ENCODE measurements at regions not wholly inside any gene's neighbourhood (a gene's known extent, or its start where the extent isn't known, plus 50 kb on each side); places are given as distances from the start of the nearest gene placed in this dataset.

DNA sequence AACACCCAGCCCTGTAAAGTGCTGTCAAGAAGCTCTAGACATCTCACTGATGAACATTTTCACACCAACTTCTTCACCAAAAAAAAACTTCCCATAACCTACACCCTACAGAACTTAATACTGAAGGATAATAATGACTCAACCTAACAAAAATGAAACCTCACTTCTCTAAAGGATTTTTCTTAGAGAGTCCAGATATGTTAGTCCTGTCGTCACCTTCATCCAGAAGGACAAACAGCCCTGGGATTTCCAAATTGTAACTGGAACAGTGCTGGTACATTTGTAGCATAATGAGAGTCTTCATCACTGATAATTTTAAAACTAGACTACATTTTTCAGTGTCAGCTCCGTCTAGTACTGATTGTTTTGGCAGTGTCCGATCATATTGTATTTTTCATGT lies 528.6 kb upstream of the CELF2 start (continued):
- TF ChIP-seq, protein P1, sequence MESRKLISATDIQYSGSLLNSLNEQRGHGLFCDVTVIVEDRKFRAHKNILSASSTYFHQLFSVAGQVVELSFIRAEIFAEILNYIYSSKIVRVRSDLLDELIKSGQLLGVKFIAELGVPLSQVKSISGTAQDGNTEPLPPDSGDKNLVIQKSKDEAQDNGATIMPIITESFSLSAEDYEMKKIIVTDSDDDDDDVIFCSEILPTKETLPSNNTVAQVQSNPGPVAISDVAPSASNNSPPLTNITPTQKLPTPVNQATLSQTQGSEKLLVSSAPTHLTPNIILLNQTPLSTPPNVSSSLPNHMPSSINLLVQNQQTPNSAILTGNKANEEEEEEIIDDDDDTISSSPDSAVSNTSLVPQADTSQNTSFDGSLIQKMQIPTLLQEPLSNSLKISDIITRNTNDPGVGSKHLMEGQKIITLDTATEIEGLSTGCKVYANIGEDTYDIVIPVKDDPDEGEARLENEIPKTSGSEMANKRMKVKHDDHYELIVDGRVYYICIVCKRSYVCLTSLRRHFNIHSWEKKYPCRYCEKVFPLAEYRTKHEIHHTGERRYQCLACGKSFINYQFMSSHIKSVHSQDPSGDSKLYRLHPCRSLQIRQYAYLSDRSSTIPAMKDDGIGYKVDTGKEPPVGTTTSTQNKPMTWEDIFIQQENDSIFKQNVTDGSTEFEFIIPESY (IDR thresholded peaks at IDR 0.05), result no peak
- TF ChIP-seq NR2F2 (IDR thresholded peaks at IDR 0.05) (no peak), HNF4A (conservative IDR thresholded peaks at IDR 0.05) (no peak)

DNA sequence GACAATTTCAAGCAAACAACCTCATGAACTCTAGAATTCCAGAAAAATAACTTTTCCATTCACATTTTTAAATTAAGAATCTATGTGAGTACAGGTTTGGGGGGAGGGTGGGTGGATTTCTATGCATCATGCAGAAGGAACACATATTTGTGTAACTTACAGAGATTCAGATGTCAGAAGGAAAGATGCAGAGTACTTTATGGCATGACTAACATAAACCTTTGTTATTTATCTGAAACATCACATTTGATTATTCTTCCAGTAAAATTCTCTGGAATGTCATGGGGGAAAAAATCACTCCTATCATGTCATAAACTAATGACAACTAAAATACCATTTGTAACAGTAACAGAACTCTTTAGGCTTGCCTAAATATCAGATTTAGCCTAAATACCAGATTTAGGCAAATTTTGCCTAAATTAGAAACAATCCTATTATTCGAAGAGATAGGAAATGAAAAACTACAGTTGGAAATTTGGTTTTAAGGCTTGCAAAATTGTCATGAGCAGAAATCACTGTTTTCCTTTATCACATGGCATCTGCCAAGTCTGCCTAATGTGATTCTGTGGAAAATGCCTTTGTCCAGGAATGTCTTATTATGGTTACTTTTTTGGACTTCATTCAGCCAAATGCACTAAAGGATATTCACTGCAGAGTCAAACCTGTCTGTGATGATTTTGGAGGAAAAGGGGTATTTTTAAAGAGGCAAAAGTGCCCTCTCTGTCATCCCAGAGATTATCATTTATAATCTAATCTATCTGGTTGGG lies 527.7 kb upstream of the CELF2 start:
- Histone ChIP-seq H3K9ac (ENCODE audit: low read depth in 1 of 2, low read length in 2 of 2) (no peak overlapping the region), H3K4me3 (ENCODE audit: low read depth in 1 of 3, low read length in 3 of 3) (no peak overlapping the region), H3K4me1 (ENCODE audit: control insufficient read depth in 4 of 4, insufficient read depth in 4 of 4, low read length in 3 of 4) (no peaks in the 10 kb centered on the region), H3K9me3 (ENCODE audit: control insufficient read depth in 4 of 4, low read length in 3 of 4) (no peaks in the 10 kb centered on the region), H3K27ac (ENCODE audit: low read depth in 1 of 2, low read length in 2 of 2) (no peak overlapping the region), H3K27me3 (ENCODE audit: control insufficient read depth in 4 of 4, insufficient read depth in 4 of 4, low read length in 3 of 4) (no peaks in the 10 kb centered on the region), H3K36me3 (ENCODE audit: control insufficient read depth in 4 of 4, insufficient read depth in 3 of 4, low read depth in 1 of 4, low read length in 3 of 4) (no peaks in the 10 kb centered on the region)
- TF ChIP-seq, protein P2, sequence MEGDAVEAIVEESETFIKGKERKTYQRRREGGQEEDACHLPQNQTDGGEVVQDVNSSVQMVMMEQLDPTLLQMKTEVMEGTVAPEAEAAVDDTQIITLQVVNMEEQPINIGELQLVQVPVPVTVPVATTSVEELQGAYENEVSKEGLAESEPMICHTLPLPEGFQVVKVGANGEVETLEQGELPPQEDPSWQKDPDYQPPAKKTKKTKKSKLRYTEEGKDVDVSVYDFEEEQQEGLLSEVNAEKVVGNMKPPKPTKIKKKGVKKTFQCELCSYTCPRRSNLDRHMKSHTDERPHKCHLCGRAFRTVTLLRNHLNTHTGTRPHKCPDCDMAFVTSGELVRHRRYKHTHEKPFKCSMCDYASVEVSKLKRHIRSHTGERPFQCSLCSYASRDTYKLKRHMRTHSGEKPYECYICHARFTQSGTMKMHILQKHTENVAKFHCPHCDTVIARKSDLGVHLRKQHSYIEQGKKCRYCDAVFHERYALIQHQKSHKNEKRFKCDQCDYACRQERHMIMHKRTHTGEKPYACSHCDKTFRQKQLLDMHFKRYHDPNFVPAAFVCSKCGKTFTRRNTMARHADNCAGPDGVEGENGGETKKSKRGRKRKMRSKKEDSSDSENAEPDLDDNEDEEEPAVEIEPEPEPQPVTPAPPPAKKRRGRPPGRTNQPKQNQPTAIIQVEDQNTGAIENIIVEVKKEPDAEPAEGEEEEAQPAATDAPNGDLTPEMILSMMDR (IDR thresholded peaks at IDR 0.05; ENCODE audit: low read depth, low read length, missing input control), result no peak
- TF ChIP-seq RXRA (IDR thresholded peaks at IDR 0.05), result no peak
- TF ChIP-seq HNF4A (conservative IDR thresholded peaks at IDR 0.05), result no peak
- no peak for TF ChIP-seq TAF1 (conservative IDR thresholded peaks at IDR 0.05)
- TF ChIP-seq, protein P3, sequence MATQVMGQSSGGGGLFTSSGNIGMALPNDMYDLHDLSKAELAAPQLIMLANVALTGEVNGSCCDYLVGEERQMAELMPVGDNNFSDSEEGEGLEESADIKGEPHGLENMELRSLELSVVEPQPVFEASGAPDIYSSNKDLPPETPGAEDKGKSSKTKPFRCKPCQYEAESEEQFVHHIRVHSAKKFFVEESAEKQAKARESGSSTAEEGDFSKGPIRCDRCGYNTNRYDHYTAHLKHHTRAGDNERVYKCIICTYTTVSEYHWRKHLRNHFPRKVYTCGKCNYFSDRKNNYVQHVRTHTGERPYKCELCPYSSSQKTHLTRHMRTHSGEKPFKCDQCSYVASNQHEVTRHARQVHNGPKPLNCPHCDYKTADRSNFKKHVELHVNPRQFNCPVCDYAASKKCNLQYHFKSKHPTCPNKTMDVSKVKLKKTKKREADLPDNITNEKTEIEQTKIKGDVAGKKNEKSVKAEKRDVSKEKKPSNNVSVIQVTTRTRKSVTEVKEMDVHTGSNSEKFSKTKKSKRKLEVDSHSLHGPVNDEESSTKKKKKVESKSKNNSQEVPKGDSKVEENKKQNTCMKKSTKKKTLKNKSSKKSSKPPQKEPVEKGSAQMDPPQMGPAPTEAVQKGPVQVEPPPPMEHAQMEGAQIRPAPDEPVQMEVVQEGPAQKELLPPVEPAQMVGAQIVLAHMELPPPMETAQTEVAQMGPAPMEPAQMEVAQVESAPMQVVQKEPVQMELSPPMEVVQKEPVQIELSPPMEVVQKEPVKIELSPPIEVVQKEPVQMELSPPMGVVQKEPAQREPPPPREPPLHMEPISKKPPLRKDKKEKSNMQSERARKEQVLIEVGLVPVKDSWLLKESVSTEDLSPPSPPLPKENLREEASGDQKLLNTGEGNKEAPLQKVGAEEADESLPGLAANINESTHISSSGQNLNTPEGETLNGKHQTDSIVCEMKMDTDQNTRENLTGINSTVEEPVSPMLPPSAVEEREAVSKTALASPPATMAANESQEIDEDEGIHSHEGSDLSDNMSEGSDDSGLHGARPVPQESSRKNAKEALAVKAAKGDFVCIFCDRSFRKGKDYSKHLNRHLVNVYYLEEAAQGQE (IDR thresholded peaks at IDR 0.05), result no peak
- no peak for TF ChIP-seq SP1 (IDR thresholded peaks at IDR 0.05)
- no peak for TF ChIP-seq EGR1 (IDR thresholded peaks at IDR 0.05; ENCODE audit: low read depth in 2 of 2)
- TF ChIP-seq RAD21 (IDR thresholded peaks at IDR 0.05), result no peak
- TF ChIP-seq NR2F2 (IDR thresholded peaks at IDR 0.05), result no peak
- TF ChIP-seq HNF4G (IDR thresholded peaks at IDR 0.05), result no peak
- no peak for TF ChIP-seq YY1 (IDR thresholded peaks at IDR 0.05)
- TF ChIP-seq FOXA1 (IDR thresholded peaks at IDR 0.05), result no peak
- TF ChIP-seq, protein P1 (IDR thresholded peaks at IDR 0.05), result no peak
- TF ChIP-seq JUND (IDR thresholded peaks at IDR 0.05), result no peak
- TF ChIP-seq, protein P4, sequence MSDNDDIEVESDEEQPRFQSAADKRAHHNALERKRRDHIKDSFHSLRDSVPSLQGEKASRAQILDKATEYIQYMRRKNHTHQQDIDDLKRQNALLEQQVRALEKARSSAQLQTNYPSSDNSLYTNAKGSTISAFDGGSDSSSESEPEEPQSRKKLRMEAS (IDR thresholded peaks at IDR 0.05), result no peak
- TF ChIP-seq, protein P5, sequence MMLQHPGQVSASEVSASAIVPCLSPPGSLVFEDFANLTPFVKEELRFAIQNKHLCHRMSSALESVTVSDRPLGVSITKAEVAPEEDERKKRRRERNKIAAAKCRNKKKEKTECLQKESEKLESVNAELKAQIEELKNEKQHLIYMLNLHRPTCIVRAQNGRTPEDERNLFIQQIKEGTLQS (IDR thresholded peaks at IDR 0.05), result no peak
- no peak for TF ChIP-seq FOXA2 (IDR thresholded peaks at IDR 0.05)
- no peak for TF ChIP-seq GABPA (IDR thresholded peaks at IDR 0.05 in 1 of 2, conservative IDR thresholded peaks at IDR 0.05 in 1 of 2)
- no peak for DNase-seq (ENCODE audit: low spot score)
- 85% methylated on average over 1 of the region's 1 CpG for WGBS
